ENCODE measurements at regions not wholly inside any gene's neighbourhood (a gene's known extent, or its start where the extent isn't known, plus 50 kb on each side); places are given as distances from the start of the nearest gene placed in this dataset.

GRCh38 chr15:37516621-37517020, 416.3 kb upstream of the MEIS2 start:
- no peak for TF ChIP-seq CTCF (IDR thresholded peaks at IDR 0.05)
- TF ChIP-seq POLR2A (IDR thresholded peaks at IDR 0.05) = no peak
